Stimulated activated CD4-positive, alpha-beta T cell treated with anti-CD3 and anti-CD28 coated beads, TNF-alpha, amount 100 ng/mL, for 1 hour (primary cell): ENCODE measurements at regions not wholly inside any gene's neighbourhood (a gene's known extent, or its start where the extent isn't known, plus 50 kb on each side); places are given as distances from the start of the nearest gene placed in this dataset.
A peak's percentile ranks its signal among the peaks of the same experiment; 100 is the strongest.
"Not testable (repeated sequence)": the region's sequence is repeated elsewhere in the genome, so short reads cannot be mapped to it uniquely, and the experiment has no call there.

Experiments
- DNase-seq, 3 donors: peaks; one replicate each; pipeline ENCODE4 v3.0.0-alpha.2; 2020; ENCODE audit warnings: low read depth in 3 of 3, low spot score in 1 of 3

- DNase-seq: peak in 1 of 3 donors; percentile 24
Observed at GRCh38 chr15:32536507-32537172, 56.6 kb upstream of the GOLGA8N start.

DNA sequence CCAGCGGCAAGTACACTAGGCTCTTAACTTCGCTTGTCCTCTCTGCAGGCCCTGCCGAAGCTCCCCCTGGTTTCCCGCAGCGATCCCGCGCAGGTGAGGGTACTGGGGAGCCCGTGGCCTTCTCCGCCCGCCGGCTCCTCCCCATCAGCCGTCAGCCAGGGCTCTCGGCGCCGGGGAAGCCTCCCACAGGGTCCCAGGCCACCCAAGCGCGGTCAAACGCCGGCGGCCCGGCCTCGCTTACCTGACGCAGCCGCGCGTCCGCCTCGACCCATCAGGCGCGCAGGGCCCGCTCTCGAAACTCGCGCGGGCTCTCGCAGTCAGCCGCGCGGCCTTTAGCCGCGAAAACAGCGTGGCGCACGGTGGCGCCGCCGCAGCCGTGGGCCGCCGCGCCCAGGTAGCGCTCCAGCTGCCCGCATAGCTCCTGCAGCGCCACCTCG is 57.2 kb upstream of the GOLGA8N start:
- not testable (repeated sequence) for DNase-seq

DNA sequence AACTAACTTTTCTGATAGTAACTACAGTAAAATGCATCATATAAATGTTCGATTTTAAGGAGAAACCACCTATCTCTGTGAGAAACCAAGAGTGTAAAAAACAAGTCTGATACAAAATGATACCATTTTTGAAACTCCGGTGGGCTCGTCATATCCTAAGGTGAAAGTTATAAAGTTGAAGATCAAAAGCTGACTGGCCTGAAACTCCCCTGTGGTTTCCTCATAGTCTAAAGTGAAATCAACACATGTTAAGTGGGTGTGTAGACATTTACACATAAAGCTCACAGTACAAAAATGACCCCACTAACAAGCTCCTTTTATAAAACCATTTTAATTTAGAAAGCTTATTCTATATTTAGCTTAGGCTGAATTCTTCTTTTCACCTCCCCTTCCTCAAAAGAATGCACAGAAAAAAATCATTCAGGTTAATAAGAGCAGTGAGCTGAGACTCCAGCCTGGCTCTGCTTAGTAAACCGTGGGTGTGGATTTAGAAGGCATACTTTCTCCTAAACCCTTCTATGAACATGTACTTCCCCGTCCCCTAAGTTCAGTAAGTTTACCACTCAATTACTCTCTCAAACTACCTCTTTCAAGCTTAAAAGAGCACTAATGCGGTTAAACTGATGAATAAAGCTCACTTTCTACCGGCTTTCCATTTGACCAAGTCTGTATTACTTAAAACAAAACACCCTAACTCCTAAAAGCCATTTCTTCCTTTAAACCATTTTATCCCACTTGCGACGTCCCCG is 57.9 kb upstream of the GOLGA8N start:
- DNase-seq: not testable (repeated sequence)

DNA sequence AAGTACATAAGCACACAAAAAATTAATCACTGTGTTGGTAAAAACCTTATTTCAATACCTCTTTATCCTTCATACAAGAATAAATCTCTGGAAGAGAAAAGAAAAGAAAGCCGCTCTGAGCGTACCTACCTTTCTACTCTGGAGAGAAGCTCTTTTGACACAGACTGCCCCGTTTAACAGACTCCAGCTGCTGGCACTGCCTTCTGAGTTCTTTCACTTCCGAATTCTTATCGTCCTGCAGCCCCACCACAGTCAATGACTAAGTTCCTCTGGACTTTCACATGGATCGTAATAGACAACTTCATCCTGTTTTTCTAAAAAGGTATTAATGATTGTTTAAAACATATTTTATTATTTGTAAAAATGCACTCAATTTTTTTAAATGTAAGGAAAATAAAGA is 67.5 kb upstream of the GOLGA8O start:
- not testable (repeated sequence) for DNase-seq

GRCh38 chr15:32522421-32522820 is 67.0 kb upstream of the GOLGA8O start:
- DNase-seq: not testable (repeated sequence)

- DNase-seq: not testable (repeated sequence)
Observed at GRCh38 chr15:32518976-32519375, 63.5 kb upstream of the GOLGA8O start.

- not testable (repeated sequence) for DNase-seq
Observed at GRCh38 chr15:32518013-32518412, 62.6 kb upstream of the GOLGA8O start.

DNA sequence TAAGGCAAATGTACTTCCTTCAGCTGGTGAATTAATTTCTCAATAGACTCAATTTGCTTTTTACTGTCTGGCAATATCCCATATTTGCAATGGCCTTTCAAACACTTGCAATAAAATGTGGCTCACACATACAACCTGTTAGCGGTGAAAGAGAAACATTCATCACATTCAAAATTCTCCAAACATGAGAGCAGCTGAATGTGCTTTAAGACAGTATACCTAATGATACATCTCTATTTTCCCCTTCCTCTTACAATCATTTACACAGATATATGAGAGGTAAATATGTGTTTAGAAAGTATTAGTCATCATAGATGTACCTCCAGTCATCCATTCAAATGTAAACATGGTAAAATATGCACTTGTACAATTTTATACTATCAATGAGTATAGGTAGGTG is 61.5 kb upstream of the GOLGA8O start:
- not testable (repeated sequence) for DNase-seq

GRCh38 chr15:32513378-32513777 is 57.9 kb upstream of the GOLGA8O start:
- not testable (repeated sequence) for DNase-seq

- DNase-seq: not testable (repeated sequence)
Observed at GRCh38 chr15:32510027-32510426, 54.6 kb upstream of the GOLGA8O start.

DNA sequence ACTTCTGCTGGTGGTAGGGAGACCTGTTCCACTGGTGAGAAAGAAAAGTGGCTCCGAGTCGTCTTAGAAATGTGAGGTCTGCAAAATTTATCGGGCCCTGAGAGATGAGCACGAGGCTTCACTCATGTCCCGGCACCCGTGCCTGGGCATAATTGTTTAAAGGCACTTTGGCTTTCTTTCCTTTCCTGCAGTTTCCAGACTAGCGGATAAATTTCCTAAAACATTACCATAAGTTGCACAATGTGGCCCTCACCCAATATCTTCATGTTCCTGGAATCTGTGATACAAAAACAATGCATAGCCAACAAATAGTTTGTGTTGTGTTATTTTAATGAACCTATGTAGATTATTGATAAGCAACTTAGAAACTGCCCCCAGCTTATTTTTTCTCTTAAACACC is 52.6 kb upstream of the GOLGA8O start:
- DNase-seq: not testable (repeated sequence)

GRCh38 chr15:32506787-32507186 is 51.4 kb upstream of the GOLGA8O start:
- not testable (repeated sequence) for DNase-seq

GRCh38 chr15:32505633-32506032 is 50.2 kb upstream of the GOLGA8O start:
- DNase-seq: not testable (repeated sequence)
